ENCODE measurements at regions not wholly inside any gene's neighbourhood (a gene's known extent, or its start where the extent isn't known, plus 50 kb on each side); places are given as distances from the start of the nearest gene placed in this dataset.

- TF ChIP-seq, protein P1, sequence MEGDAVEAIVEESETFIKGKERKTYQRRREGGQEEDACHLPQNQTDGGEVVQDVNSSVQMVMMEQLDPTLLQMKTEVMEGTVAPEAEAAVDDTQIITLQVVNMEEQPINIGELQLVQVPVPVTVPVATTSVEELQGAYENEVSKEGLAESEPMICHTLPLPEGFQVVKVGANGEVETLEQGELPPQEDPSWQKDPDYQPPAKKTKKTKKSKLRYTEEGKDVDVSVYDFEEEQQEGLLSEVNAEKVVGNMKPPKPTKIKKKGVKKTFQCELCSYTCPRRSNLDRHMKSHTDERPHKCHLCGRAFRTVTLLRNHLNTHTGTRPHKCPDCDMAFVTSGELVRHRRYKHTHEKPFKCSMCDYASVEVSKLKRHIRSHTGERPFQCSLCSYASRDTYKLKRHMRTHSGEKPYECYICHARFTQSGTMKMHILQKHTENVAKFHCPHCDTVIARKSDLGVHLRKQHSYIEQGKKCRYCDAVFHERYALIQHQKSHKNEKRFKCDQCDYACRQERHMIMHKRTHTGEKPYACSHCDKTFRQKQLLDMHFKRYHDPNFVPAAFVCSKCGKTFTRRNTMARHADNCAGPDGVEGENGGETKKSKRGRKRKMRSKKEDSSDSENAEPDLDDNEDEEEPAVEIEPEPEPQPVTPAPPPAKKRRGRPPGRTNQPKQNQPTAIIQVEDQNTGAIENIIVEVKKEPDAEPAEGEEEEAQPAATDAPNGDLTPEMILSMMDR (IDR thresholded peaks at IDR 0.05; ENCODE audit: low read depth, low read length, missing control alignments), result no peak
- peak; percentile 61 for DNase-seq (ENCODE audit: low read depth)
- H3K4me3 ChIP-seq (ENCODE audit: low read depth, low read length), result peak overlapping the region; percentile 29
Measured at GRCh38 chr15:39426552-39427532, 154.0 kb upstream of the THBS1 start.

DNA sequence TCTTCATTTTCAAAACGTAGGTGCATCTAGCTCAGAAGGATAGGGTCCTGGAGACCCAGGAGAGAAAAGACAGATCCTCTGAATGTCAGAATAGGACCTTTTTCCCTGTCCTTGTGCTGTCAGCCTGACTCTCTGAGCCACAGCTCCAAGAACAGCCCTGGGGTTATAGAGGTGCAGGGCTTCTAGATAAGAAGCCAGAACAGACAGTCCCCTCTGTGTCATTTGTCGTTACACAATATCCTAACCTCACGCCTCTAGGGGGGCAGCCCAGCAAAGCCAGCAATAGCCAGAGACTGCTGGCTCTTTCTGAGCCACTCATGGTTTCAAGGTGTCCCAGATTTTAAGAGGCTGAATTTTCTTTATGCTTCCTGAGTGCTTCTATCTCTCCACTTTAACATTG lies 153.2 kb upstream of the THBS1 start:
- no peak overlapping the region for H3K4me3 ChIP-seq (ENCODE audit: low read depth, low read length)
- DNase-seq (ENCODE audit: low read depth), result no peak
- TF ChIP-seq, protein P1 (IDR thresholded peaks at IDR 0.05; ENCODE audit: low read depth, low read length, missing control alignments), result no peak

- DNase-seq (ENCODE audit: low read depth), result no peak
- H3K4me3 ChIP-seq (ENCODE audit: low read depth, low read length), result no peak overlapping the region
- TF ChIP-seq, protein P1 (IDR thresholded peaks at IDR 0.05; ENCODE audit: low read depth, low read length, missing control alignments), result no peak
Measured at GRCh38 chr15:39429898-39430357, 151.0 kb upstream of the THBS1 start.

- TF ChIP-seq, protein P1 (IDR thresholded peaks at IDR 0.05; ENCODE audit: low read depth, low read length, missing control alignments), result no peak
- H3K4me3 ChIP-seq (ENCODE audit: low read depth, low read length), result no peak overlapping the region
- DNase-seq (ENCODE audit: low read depth), result no peak
Measured at GRCh38 chr15:39430389-39430788, 150.5 kb upstream of the THBS1 start.

GRCh38 chr15:39431376-39431775 lies 149.5 kb upstream of the THBS1 start:
- DNase-seq (ENCODE audit: low read depth), result no peak
- H3K4me3 ChIP-seq (ENCODE audit: low read depth, low read length), result no peak overlapping the region

DNA sequence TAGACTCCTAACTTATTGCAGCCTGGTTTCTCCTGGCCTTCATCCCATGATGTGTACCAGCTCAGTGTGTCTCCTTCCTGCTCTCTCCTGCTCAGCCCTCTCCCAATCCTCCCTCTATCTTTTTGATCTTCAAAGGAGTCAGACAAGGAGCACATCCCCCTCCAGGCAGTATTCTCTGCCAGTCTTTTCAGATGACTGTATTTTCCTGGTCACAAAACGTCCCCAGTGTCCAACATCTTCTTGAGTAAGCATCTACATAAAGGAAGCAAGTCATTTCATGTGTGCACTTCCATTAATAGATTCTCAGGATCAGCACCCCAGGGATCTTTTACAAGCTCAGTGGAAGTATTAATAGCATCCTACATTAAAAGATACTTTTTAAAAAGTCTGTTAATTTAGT lies 148.9 kb upstream of the THBS1 start:
- DNase-seq (ENCODE audit: low read depth), result no peak
- H3K4me3 ChIP-seq (ENCODE audit: low read depth, low read length), result no peak overlapping the region
- TF ChIP-seq, protein P1 (IDR thresholded peaks at IDR 0.05; ENCODE audit: low read depth, low read length, missing control alignments), result no peak

More at GRCh38 chr15:39431376-39431775, 149.5 kb upstream of the THBS1 start:
- TF ChIP-seq, protein P1 (IDR thresholded peaks at IDR 0.05; ENCODE audit: low read depth, low read length, missing control alignments), result no peak
